B cell (primary cell): ENCODE measurements at regions not wholly inside any gene's neighbourhood (a gene's known extent, or its start where the extent isn't known, plus 50 kb on each side); places are given as distances from the start of the nearest gene placed in this dataset.

ENCODE experiments used
- ATAC-seq: fragments of 200-7000 bp; cut with Tn5 transposase; one replicate; pipeline ENCODE4 v1.10.0; 2021; ENCODE audit warnings: low read depth, mild to moderate bottlenecking, moderate number of reproducible peaks, moderate library complexity
- CTCF ChIA-PET: fragments of 350-600 bp; sonication (Branson Sonifier 250); formaldehyde crosslinking; loops from one replicate; lab custom pipeline; 2021; ENCODE audit warnings: antibody characterized with exemption, inconsistent platforms; lab: Charles Lee
- POLR2A ChIA-PET: fragments of 350-600 bp; sonication (Branson Sonifier 250); formaldehyde crosslinking; loops from one replicate; lab custom pipeline; 2021; ENCODE audit warnings: antibody characterized with exemption; lab: Charles Lee
- DNase-seq: peaks from one replicate; pipeline ENCODE4 v3.0.0; 2013
- H2AFZ ChIP-seq: 2 replicates; pipeline ENCODE4 v1.6.1; 2012; ENCODE audit warnings: mild to moderate bottlenecking, low read depth, low read length; ENCODE audit not compliant: insufficient read depth, poor library complexity, severe bottlenecking
- H3K27ac ChIP-seq, 2 donors: 1 replicate in 1 of 2; 2 replicates in 1 of 2; pipeline ENCODE4 v1.5.1; 2012 to 2013; ENCODE audit warnings: low read length in 2 of 2, mild to moderate bottlenecking in 2 of 2, moderate library complexity in 1 of 2
- H3K27me3 ChIP-seq, 4 experiments: fragments of 200-600 bp in 1 of 4; sonication (generic) in 1 of 4; replicated peaks in 1 of 4; 1 replicate in 2 of 4; 2 replicates in 2 of 4; pipeline versions ENCODE4 v1.6.1 to v1.7.0; 2013 to 2016; ENCODE audit warnings: low read length in 3 of 4, mild to moderate bottlenecking in 2 of 4, mixed read lengths in 1 of 4, moderate library complexity in 1 of 4; ENCODE audit not compliant: insufficient read depth in 4 of 4, control insufficient read depth in 3 of 4; ENCODE audit errors: control extremely low read depth in 1 of 4
- H3K36me3 ChIP-seq, 2 experiments: replicated peaks in 1 of 2; 1 replicate in 1 of 2; 2 replicates in 1 of 2; pipeline versions ENCODE4 v1.6.1 to v1.7.1; 2013; ENCODE audit warnings: low read length in 1 of 2; ENCODE audit not compliant: insufficient read depth in 2 of 2, control insufficient read depth in 1 of 2; ENCODE audit errors: control extremely low read depth in 1 of 2, extremely low read depth in 1 of 2
- H3K4me1 ChIP-seq, 2 donors: fragments of 200-600 bp in 1 of 2; sonication (generic) in 1 of 2; 1 replicate in 1 of 2; 2 replicates in 1 of 2; pipeline versions ENCODE4 v1.5.1 to v1.6.1; 2013 to 2017; ENCODE audit warnings: low read length in 2 of 2; ENCODE audit not compliant: control insufficient read depth in 2 of 2, insufficient read depth in 2 of 2
- H3K4me2 ChIP-seq: replicated peaks from 2 replicates; pipeline ENCODE3; 2012; ENCODE audit warnings: mild to moderate bottlenecking, low read depth, low read length; ENCODE audit not compliant: poor library complexity, severe bottlenecking
- H3K4me3 ChIP-seq, 5 experiments: fragments of 200-600 bp in 1 of 5; sonication (generic) in 1 of 5; 1 replicate in 3 of 5; 2 replicates in 2 of 5; pipeline versions ENCODE4 v1.5.1 to v1.7.0; 2011 to 2016; ENCODE audit warnings: low read length in 4 of 5, mild to moderate bottlenecking in 4 of 5, low read depth in 2 of 5, control low read depth in 1 of 5, moderate library complexity in 1 of 5; ENCODE audit not compliant: insufficient read depth in 1 of 5; ENCODE audit errors: control extremely low read depth in 1 of 5, extremely low read depth in 1 of 5
- H3K79me2 ChIP-seq: fragments of 200-600 bp; sonication (generic); one replicate; pipeline ENCODE4 v1.6.0; 2016; ENCODE audit warnings: low read length; ENCODE audit not compliant: control insufficient read depth, insufficient read depth
- H3K9ac ChIP-seq: fragments of 200-600 bp; sonication (generic); 2 replicates; pipeline ENCODE4 v1.6.1; 2017; ENCODE audit warnings: mild to moderate bottlenecking, low read length, moderate library complexity
- H3K9me3 ChIP-seq, 3 donors: one replicate each; pipeline versions ENCODE4 v1.6.1 to v1.7.1; 2013; ENCODE audit warnings: low read length in 2 of 3; ENCODE audit not compliant: control insufficient read depth in 2 of 3, insufficient read depth in 1 of 3; ENCODE audit errors: control extremely low read depth in 1 of 3
- H4K20me1 ChIP-seq: 2 replicates; pipeline ENCODE4 v1.6.0; 2012; ENCODE audit warnings: mild to moderate bottlenecking, low read length; ENCODE audit not compliant: insufficient read depth, control insufficient read depth, poor library complexity, severe bottlenecking
- H3K27ac Mint-ChIP-seq: one replicate; pipeline ENCODE4 v1.8.0; 2021; ENCODE audit warnings: mixed read lengths
- H3K27me3 Mint-ChIP-seq: one replicate; pipeline ENCODE4 v1.8.0; 2021; ENCODE audit warnings: mixed read lengths
- H3K4me1 Mint-ChIP-seq: one replicate; pipeline ENCODE4 v1.8.0; 2021; ENCODE audit warnings: mixed read lengths
- H3K4me3 Mint-ChIP-seq: one replicate; pipeline ENCODE4 v1.8.0; 2021; ENCODE audit warnings: mixed read lengths
- H3K9me3 Mint-ChIP-seq: one replicate; pipeline ENCODE4 v1.8.0; 2022; ENCODE audit warnings: mixed read lengths; ENCODE audit not compliant: insufficient read depth
- CTCF ChIP-seq: fragments of 200-600 bp; IDR thresholded peaks from one replicate; pipeline ENCODE4 v1.8.0; 2022; ENCODE audit warnings: antibody characterized with exemption, mild to moderate bottlenecking
- EZH2 ChIP-seq: IDR thresholded peaks from 2 replicates; pipeline ENCODE4 v1.6.1; 2012; ENCODE audit warnings: borderline replicate concordance, low read depth, mild to moderate bottlenecking, moderate library complexity, low read length; ENCODE audit not compliant: insufficient read depth, poor library complexity, severe bottlenecking
- WGBS: methylation state at CpG from one replicate; pipeline ENCODE4 v1.1.5; 2013; ENCODE audit warnings: missing lambda C conversion rate; ENCODE audit not compliant: insufficient coverage; 5-methylcytosine and 5-hydroxymethylcytosine counted together
- intact Hi-C: fragments of 100-400 bp; cut with micrococcal nuclease; formaldehyde crosslinking; loops from one replicate; pipeline ENCODE4 v1.10.0; 2022

GRCh38 chr4:3708103-3708510 is 58.1 kb upstream of the ADRA2C start:
- WGBS = 42% methylated on average over 12 of the region's 14 CpGs
- no peak for DNase-seq

GRCh38 chr4:3707423-3708102 is 58.6 kb upstream of the ADRA2C start:
- ATAC-seq (no peak), DNase-seq (no peak)
- Histone ChIP-seq H3K4me3 (no peak overlapping the region), H2AFZ (no peak overlapping the region), H4K20me1 (no peaks in the 10 kb centered on the region), H3K36me3 (no peaks in the 10 kb centered on the region), H3K27ac (no peak overlapping the region), H3K9ac (no peak overlapping the region), H3K4me1 (no peaks in the 10 kb centered on the region), H3K4me2 (no peak overlapping the region), H3K9me3 (no peaks in the 10 kb centered on the region), H3K27me3 (no peaks in the 10 kb centered on the region), H3K79me2 (no peaks in the 10 kb centered on the region)
- no peaks in the 10 kb centered on the region for H3K4me1 Mint-ChIP-seq
- H3K4me3 Mint-ChIP-seq = no peak overlapping the region
- no peak for TF ChIP-seq EZH2
- no peak for TF ChIP-seq CTCF
- WGBS = 86% methylated on average over 16 of the region's 17 CpGs
- ChIA-PET POLR2A (no interaction called here), CTCF (no interaction called here)
- H3K9me3 Mint-ChIP-seq = no peaks in the 10 kb centered on the region
- H3K27me3 Mint-ChIP-seq = peaks cover 11% of the 10 kb centered on the region
- no peak overlapping the region for H3K27ac Mint-ChIP-seq
- intact Hi-C loops = no loop called here

More at GRCh38 chr4:3708103-3708510, 58.1 kb upstream of the ADRA2C start:
- no peak overlapping the region for H3K9ac ChIP-seq
- no peak overlapping the region for H3K4me3 ChIP-seq
- H3K27me3 ChIP-seq = no peaks in the 10 kb centered on the region
- H3K4me1 ChIP-seq = no peaks in the 10 kb centered on the region
- Mint-ChIP-seq H3K9me3 (no peaks in the 10 kb centered on the region), H3K4me1 (no peaks in the 10 kb centered on the region), H3K27ac (no peak overlapping the region), H3K27me3 (peaks cover 11% of the 10 kb centered on the region), H3K4me3 (no peak overlapping the region)
- no peaks in the 10 kb centered on the region for H3K9me3 ChIP-seq
- H3K36me3 ChIP-seq = no peaks in the 10 kb centered on the region
- H2AFZ ChIP-seq = no peak overlapping the region
- ChIA-PET CTCF (no interaction called here), POLR2A (no interaction called here)
- no peaks in the 10 kb centered on the region for H4K20me1 ChIP-seq
- TF ChIP-seq EZH2 = no peak
- TF ChIP-seq CTCF = no peak
- no peaks in the 10 kb centered on the region for H3K79me2 ChIP-seq
- H3K27ac ChIP-seq = no peak overlapping the region
- H3K4me2 ChIP-seq = no peak overlapping the region
- ATAC-seq = no peak
- intact Hi-C loops = no loop called here
